HepG2 (cell line): ENCODE measurements at regions not wholly inside any gene's neighbourhood (a gene's known extent, or its start where the extent isn't known, plus 50 kb on each side); places are given as distances from the start of the nearest gene placed in this dataset.

Experiments
- AGO1 ChIP-seq: fragments of 200-400 bp; formaldehyde crosslinking; IDR thresholded peaks from 2 replicates; pipeline ENCODE4 v1.6.1; 2017; ENCODE audit warnings: mild to moderate bottlenecking, low read depth, low read length, moderate library complexity; ENCODE audit not compliant: poor library complexity, severe bottlenecking
- ARID4A ChIP-seq: sonication (generic); formaldehyde crosslinking; IDR thresholded peaks from 2 replicates; pipeline ENCODE4 v1.5.0; 2020; ENCODE audit warnings: mild to moderate bottlenecking, missing genetic modification reagents, borderline replicate concordance
- CBX2 ChIP-seq, 2 experiments: fragments of 200-600 bp in 1 of 2; sonication (generic); formaldehyde crosslinking in 1 of 2; IDR thresholded peaks; 2 replicates each; pipeline versions ENCODE4 v1.7.0 to v1.8.1; 2018 to 2022; ENCODE audit warnings: low read depth in 2 of 2, low read length in 1 of 2, mild to moderate bottlenecking in 1 of 2, missing genetic modification reagents in 1 of 2
- EZH2 ChIP-seq: conservative IDR thresholded peaks from 2 replicates; pipeline ENCODE4 v1.6.1; 2012; ENCODE audit warnings: mild to moderate bottlenecking, low read depth, low read length, moderate library complexity
- FOXK1 ChIP-seq: sonication (generic); formaldehyde crosslinking; IDR thresholded peaks from 2 replicates; pipeline ENCODE4 v1.4.0; 2020; ENCODE audit warnings: low read depth, missing genetic modification reagents, borderline replicate concordance
- RBAK ChIP-seq: sonication (generic); formaldehyde crosslinking; IDR thresholded peaks from 2 replicates; pipeline ENCODE4 v1.5.1; 2020; ENCODE audit warnings: mild to moderate bottlenecking, missing genetic modification reagents
- SSRP1 ChIP-seq: IDR thresholded peaks from 2 replicates; pipeline ENCODE4 v1.6.1; 2016; ENCODE audit warnings: control low read depth
- ZFP36L2 ChIP-seq: sonication (generic); formaldehyde crosslinking; IDR thresholded peaks from 2 replicates; pipeline ENCODE4 v1.4.0; 2020; ENCODE audit warnings: missing genetic modification reagents
- ZNF281 ChIP-seq: sonication (generic); formaldehyde crosslinking; IDR thresholded peaks from 2 replicates; pipeline ENCODE4 v1.4.0; 2020; ENCODE audit warnings: missing genetic modification reagents, borderline replicate concordance
- TF ChIP-seq, protein P1 (sequence below), 2 experiments: fragments of 450-650 bp in 1 of 2; sonication (generic) in 1 of 2; formaldehyde crosslinking in 1 of 2; IDR thresholded peaks; 2 replicates each; pipeline versions ENCODE4 v1.6.1 to v1.8.0; 2016 to 2022; ENCODE audit warnings: antibody characterized with exemption in 1 of 2, mild to moderate bottlenecking in 1 of 2, missing genetic modification reagents in 1 of 2

DNA sequence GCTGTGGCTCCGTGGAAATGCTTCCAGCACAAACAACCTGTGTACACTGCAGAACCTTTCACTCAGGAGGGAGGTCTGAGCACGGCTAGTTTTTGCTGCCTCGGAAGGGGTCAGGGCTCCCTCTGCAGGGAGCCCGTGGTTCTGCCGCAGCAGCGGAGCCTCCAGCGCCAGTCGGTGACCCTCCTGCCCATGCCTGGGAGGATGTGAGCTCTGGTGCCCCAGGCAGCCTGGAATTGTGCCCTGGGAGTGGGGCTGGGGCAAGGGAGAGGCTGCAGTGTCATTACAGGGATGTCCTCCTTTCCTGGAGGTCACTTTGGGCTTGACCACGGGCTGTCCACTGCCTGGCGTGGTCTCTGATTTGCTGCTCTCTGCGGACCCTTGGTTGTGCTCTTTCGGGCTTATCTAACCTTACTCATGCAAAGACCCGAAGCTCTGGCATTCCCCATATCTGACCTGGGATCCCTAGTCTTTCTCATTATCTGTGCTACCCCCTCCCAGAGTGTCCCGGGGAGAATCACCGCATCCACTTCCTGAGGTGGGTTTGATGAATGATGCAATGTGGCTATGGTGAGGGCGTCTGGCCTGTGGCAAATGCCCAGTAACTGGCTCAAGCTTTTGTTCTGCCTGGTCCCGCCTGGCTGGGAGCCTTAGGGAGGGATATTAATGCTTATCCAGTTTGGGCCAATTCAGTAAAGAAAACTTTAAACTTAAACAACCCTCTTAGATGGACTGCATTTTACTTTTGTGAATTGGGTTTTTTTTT lies 59.6 kb upstream of the TAGAP start (continued):
- TF ChIP-seq ZNF281 (no peak), ZFP36L2 (no peak), CBX2 (IDR thresholded peaks at IDR 0.05; ENCODE audit: low read depth, low read length) (no peak), CBX2 (CRISPR knock-in tag; IDR thresholded peaks at IDR 0.05; ENCODE audit: low read depth) (0 out of 2 replicates have a peak, but pooled peaks have one; percentile 6), AGO1 (peak; percentile 30), FOXK1 (CRISPR knock-in tag) (no peak), SSRP1 (CRISPR knock-in tag) (no peak), ARID4A (CRISPR knock-in tag) (no peak), EZH2 (no peak), RBAK (CRISPR knock-in tag) (no peak)
- TF ChIP-seq, protein P1, sequence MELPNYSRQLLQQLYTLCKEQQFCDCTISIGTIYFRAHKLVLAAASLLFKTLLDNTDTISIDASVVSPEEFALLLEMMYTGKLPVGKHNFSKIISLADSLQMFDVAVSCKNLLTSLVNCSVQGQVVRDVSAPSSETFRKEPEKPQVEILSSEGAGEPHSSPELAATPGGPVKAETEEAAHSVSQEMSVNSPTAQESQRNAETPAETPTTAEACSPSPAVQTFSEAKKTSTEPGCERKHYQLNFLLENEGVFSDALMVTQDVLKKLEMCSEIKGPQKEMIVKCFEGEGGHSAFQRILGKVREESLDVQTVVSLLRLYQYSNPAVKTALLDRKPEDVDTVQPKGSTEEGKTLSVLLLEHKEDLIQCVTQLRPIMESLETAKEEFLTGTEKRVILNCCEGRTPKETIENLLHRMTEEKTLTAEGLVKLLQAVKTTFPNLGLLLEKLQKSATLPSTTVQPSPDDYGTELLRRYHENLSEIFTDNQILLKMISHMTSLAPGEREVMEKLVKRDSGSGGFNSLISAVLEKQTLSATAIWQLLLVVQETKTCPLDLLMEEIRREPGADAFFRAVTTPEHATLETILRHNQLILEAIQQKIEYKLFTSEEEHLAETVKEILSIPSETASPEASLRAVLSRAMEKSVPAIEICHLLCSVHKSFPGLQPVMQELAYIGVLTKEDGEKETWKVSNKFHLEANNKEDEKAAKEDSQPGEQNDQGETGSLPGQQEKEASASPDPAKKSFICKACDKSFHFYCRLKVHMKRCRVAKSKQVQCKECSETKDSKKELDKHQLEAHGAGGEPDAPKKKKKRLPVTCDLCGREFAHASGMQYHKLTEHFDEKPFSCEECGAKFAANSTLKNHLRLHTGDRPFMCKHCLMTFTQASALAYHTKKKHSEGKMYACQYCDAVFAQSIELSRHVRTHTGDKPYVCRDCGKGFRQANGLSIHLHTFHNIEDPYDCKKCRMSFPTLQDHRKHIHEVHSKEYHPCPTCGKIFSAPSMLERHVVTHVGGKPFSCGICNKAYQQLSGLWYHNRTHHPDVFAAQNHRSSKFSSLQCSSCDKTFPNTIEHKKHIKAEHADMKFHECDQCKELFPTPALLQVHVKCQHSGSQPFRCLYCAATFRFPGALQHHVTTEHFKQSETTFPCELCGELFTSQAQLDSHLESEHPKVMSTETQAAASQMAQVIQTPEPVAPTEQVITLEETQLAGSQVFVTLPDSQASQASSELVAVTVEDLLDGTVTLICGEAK (IDR thresholded peaks at IDR 0.05) = no peak
- TF ChIP-seq, protein P1 (CRISPR knock-in tag; IDR thresholded peaks at IDR 0.05) = no peak
